HG03045 (cell line): ENCODE measurements at regions not wholly inside any gene's neighbourhood (a gene's known extent, or its start where the extent isn't known, plus 50 kb on each side); places are given as distances from the start of the nearest gene placed in this dataset.

Experiments used
- ATAC-seq: cut with Tn5 transposase; IDR thresholded peaks from one replicate; pipeline ENCODE4 v1.9.1; 2021; ENCODE audit warnings: mild to moderate bottlenecking, moderate library complexity; ENCODE audit not compliant: unreplicated experiment

DNA sequence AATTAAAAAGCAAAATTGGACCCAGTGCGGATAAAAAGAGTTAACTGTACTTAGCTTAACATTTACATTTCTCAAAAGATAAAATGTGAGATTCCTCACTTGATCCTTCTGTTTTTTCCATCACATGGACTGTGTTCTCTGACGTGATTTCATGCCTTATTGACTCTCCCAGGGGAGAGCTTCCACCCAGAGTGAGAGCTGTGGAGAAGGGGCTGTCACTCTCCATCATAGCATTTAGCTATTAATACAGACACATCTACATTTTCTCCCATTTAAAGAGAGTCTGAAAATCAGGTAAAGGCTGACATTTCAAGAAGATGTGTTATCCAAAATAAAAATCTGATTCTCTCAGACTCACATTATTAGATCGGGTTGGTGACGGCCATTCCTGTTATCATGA, 493.8 kb downstream of the FBXO15 start:
- ATAC-seq, result no peak

DNA sequence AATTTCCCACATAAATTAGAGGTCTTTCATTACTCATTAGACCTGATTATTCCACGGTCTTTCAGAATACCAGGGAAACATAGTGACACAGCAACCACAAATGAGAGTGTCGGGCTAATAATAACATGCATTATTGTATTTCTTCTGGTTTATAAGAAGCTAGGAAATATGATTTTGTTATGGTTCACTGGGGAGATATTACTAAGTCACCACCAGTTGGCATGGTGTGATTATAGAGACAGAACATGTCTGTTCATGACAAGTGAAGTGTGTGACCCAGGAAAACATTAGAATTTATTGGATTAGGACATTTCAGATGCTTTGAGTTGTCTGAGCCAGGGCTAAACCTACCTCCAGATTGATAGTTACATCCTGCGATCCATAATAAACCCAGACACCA, 494.4 kb downstream of the FBXO15 start:
- no peak for ATAC-seq

DNA sequence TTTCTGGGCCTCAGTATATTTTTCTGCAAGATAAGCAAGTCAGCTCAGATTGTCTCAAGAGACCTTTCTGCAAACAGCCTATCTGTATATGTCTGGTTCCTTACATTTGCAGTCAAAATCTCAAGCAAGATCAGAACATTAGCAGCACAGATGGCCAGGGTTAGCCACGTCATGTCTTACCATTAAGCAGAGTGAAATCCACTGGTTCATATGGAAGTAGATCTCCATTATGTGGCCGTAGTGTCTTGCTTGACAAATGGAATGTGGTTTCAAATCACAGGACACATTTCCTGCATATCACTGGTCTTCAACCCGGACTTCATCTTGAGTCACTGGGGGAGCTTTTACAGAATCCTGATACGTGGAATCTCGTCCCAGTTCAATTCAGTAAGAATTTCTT, 500.2 kb downstream of the FBXO15 start:
- no peak for ATAC-seq

DNA sequence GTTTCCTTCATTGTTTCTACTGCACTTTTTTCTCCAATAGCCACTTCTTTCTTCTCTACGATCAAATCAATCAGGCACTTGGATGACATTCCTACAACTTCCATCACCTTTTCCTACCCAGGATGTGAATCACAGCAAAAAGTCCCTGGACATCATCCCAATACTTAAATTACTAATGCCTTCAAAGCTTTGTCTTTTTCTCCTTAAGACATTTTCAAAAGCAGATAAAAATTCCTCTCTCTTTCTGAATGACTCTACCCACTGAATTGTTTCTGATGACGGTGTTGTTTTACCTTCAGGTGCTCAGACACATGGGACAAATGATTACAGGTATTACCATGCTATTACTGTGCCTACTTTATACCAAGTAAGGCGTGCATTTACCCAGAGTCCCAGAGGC, 500.9 kb downstream of the FBXO15 start:
- ATAC-seq, result no peak

DNA sequence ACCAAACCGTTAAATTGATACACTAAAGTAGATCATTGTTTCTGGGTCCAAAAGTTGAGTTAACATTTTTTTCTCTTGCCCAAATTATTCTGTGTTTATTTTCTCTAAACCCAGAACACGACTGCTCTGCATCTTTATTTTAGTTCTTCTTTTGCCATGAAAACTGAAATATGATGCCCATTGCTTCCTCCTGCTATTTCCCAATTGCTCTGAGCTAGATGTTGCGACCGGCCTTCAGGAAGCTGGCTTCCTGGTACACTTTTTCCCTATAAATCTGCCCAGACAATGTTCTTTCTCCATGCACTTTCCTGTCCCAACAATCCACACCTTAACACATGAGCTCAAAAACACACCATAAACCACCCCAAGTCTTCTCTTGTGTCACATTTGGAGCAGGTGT, 501.4 kb downstream of the FBXO15 start:
- ATAC-seq, result no peak

DNA sequence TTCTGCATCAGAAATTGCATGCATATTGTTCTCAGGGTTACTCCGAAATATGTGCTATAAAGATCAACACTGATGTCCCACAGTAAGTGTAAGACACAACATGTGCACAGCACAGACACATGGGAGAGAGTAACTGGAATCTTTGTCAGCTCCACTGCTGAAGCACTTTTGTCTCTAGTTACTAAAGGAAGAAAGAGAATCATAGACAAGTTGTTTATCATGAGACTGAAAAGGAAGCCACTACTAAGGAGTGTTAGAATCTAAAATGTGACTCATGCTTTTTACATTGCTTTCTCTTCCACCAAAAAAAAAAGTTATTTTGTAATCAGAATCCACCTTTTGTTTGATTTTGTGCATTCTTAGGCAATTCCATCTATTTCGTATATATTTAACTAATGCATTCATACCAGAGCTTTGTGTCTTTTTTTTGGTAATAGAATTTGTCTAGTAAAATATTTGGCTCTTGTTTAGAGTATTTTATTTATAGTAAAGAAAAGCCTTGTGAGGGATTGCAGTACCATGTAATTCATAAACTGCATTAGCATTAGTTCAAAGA, 502.4 kb downstream of the FBXO15 start:
- ATAC-seq, result no peak

DNA sequence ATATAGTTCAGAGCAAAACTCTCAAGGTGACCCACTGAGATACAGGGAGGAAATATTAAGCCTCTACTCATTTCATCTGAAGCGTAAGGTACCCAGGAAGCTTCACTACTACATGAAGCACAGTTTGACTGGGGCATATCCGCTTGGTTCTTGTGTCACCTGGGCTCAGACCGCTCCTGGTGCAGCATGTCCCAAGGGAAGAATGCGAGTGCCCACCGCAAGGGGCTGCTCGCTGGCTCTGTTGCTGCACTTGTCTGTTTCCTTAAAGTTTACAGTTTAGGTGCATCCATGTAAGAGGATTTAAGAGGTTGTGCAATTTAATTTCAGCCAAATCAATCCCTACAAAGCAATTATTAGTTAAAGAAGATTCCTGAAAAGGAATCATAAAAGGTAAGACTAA, 507.8 kb downstream of the FBXO15 start:
- ATAC-seq, result no peak

DNA sequence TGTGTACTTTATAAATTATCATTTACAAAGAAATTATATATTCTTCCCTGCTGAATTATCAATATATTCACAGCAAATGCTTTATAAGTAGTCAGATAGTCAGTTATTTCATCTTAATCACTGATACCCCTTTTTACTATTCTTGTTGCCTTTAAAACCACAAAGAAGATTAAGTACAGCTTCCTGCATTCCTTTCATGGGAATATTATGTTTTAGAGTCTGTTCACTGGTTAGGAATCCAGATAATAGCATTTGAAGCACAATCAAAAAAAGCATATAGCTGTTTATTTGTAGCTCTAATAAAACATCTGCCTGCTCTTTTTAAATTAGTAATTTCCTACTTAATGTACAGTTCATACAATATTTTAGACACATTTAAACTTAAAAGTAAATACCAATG, 508.9 kb downstream of the FBXO15 start:
- no peak for ATAC-seq

DNA sequence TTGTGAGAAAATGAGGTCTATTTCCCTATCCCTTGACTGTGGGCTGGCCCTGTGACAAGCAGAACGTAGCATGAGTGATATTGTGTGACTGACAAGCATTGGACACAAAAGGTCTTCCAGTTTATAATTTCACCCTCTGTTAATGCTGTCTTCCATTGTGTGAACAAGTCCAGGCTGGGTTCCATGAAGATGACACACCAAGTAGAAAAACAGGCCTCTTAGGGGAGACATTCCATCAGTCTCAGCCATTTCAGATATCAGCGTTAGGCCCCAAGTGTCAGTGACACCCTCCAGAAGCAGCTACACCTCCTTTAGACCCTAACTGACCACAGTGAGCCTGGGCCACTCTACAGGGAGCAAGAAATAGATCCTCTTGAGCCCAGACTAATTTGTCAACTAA, 511.3 kb downstream of the FBXO15 start:
- no peak for ATAC-seq

DNA sequence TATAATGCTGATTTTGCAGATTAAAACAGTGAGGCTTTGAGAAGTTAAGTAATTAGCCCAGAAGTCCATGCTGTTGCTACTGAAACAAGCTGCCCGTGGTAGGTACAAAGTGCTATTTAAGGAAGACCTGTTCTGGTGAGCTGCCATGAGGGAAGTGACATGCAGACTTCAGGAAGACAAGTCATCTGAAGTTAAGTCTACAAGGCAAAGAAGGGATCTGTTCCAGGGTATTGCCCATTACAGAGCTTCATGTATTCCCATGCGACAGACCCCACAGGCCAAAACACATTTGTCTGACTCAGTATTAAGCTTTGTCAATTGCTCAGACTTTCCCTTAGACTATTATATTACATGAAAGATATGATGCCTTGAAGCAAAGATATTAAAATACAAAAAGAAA, 520.8 kb downstream of the FBXO15 start:
- no peak for ATAC-seq

DNA sequence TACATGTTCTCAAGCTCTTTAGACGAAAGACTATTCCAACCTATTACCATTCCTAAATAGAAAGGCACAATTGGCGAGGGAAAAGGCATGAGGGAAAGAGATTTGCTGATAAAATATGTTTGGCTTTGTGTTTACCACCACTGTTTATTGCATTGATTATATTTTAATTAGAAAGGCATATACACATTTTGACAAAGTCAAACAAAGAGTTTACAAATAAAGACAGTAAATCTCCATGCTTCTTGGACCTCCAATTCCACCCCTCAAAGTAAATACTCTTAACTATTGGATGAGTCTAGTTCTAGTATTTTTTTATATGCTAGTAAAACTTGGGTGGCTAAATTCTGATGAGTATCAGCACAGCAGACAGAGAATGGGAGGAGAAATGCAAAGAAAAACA, 521.4 kb downstream of the FBXO15 start:
- ATAC-seq, result no peak

DNA sequence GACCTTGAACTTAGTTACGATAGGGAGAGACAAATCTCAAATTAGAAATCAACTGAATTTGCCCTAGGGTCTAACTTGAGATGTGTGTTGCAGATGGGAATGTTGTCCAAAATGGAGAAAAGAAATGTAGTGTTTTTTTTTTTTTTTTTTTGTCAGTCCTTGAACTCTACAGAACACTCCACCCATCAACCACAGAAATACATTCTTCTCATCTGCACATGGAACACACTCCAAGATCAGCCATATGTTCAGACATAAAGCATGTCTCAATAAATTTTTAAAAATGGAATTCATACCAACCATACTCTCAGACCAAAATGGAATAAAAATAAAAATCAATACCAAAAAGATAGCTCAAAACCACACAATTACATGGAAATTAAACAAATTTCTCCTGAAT, 526.5 kb downstream of the FBXO15 start:
- ATAC-seq, result no peak

DNA sequence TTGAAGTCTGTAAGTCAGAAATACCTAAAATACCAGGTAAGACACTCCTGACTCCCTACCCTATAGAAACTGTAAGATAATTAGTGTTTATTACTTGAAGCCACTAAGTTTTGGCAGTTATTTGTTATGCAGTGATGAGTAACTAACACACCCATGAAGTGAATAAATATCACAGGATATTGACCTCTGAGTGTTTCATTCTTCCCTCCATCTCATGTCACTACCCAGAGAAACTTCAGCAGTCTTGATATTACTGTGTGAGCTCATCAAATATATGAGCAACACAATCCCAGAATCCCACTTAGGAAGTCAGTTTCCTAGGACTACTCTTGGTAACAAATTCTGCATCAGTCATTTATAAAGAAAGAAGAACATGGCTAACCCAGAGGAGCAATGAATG, 529.7 kb downstream of the FBXO15 start:
- ATAC-seq, result no peak

DNA sequence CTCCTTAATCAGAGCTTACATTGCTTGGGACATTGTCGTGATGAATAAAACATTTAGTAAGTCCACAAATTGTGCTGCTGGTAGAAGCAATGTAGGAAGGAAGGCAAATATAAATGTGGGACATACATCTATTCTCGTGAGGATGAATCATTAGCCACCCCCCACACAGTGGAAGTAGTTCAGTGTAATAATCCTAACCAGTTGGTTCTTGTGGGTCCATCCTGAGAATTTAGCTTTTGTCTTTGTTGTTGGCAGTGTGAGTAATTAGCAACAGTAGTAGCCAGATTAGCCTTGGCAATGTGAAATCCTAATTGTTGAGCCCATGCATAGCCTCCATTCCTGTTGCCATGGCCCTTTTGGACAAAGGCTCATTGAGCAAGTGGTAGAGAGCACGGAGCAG, 532.1 kb downstream of the FBXO15 start:
- no peak for ATAC-seq

DNA sequence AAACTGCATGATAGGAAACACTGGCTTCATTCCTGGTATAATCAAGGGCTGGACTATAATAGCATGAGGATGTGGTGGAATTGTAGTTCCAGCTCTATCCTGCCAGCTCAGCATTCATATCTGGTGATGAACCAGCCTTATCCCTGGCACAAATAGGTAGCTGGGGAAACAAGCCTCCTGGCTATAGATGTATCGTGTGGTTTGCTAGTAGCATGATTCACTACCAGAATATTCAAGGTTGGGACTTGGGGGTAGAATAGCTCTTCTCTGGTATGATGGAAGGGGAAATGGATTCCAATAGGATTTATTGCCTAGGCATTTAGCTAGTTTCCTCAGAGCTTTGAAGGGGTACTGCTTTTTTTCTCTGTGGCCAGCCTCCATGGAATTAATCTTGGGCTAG, 532.8 kb downstream of the FBXO15 start:
- ATAC-seq, result no peak

DNA sequence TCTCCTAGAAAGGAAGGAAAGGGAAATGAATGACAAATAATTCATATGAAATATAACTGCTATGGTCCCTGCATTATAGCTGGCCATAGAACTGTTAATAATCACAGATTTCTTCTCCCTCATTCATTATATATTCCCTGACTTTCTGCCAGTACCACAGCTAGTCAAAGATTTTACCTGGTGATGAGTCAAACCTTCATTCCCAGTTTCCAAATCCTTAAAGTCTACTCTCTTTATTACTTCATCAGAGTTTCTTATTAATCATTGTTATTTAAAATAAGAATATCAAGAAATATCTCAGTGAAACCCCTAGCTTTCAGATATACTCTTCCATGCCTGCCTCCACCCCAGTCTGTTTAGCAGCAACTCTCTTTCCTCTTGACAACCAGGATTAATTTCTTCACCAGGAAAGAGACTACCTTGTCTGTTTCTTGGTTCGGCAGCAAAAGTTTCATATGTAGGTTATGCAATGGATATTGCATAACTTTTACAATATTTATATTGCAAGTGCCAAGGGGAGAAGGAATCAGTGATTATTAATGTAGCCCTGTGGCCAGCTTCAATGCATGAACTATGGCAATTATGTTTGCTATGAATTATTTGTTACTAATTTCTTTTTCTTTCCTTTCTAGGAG, 533.8 kb downstream of the FBXO15 start:
- ATAC-seq, result no peak

DNA sequence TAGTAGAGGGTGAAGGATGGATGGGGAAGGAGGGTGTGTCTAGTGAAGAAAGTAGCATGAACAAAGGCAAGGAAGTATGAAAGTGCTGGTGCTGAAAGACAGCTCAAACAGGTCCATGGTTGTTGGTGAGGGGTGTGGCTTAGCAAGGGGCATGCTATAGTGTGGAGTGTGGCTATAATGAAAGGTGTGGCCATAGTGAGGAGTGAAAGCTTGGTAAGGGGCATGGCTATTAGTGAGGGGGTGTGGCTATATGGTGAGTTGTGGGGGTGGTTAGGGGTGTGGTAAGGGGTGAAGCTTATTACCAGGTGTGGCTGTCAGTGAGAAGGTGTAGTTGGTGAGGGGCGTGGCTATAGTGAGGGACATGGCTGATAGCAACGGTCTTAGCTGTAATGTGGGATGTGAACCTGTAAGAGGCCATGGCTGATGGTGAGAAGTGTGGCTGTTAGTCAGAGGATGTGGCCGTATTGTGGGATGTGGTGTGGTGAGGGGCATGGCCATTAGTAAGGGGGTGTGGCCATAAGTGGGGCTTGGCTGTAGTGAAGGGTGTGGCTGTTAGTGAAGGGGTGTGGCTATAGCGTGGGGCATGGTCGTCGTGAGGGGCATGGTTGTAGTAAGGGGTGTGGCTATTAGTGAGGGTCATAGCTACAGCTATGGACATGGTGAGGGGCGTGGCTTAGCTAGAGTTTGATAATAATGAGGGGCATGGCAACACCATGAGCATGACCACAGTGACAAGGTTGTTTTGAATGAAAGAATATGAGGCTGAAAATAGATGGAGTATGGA, 549.6 kb downstream of the FBXO15 start:
- no peak for ATAC-seq

DNA sequence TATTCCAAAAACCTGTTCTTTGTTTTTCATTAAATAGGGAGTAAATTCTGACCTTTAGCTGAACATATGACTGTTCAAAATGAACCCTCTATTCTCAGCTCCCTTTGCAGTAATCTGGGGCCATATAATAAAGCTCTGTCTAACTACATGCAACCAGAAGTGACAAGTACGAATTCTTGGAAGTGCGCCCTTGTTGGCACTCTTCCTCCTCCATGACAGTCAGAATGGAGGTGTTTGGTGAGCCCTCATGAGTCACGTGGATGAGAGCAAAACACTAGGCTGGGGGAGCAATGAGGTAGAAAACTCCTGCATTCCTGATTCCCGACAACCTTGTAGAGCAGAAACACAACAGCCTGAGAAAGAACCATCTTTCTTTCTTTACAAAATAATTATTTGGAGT, 552.9 kb downstream of the FBXO15 start:
- no peak for ATAC-seq

DNA sequence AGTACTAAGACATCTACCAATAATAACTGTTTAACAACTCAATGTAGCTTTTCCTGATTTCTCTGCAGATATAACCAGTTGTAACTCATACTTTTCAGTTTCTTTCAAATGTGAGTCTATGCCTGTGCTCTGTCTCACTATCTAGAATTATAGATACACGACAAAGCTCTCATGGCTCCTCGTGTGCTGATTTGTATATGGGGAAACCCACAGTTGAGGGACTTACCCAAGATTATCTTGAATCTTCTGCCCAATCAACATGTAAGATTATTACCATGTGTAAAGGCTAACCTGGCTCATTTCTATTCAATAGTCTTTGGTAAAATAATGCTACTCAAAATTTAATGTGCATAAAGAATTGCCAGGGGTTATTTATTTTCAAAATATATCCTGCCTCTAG, 554.4 kb downstream of the FBXO15 start:
- ATAC-seq, result no peak

DNA sequence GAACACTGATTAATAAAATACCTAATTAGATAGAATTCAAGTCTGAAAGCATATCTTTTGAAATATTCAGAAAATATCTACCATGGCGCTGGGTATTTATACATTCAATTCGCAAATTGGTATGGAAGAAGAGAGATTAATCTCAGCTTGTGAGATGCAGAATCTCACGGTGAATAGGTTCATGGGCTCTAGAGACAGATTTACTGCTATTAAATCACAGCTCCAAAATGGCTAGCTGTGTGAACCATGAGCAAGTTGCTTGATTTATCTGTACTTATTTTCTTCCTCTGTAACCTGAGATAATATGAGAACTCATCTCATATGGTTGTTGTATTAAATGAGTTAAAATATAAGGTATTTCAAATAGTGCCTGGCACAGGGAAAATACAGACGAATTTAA, 556.7 kb downstream of the FBXO15 start:
- ATAC-seq, result no peak

DNA sequence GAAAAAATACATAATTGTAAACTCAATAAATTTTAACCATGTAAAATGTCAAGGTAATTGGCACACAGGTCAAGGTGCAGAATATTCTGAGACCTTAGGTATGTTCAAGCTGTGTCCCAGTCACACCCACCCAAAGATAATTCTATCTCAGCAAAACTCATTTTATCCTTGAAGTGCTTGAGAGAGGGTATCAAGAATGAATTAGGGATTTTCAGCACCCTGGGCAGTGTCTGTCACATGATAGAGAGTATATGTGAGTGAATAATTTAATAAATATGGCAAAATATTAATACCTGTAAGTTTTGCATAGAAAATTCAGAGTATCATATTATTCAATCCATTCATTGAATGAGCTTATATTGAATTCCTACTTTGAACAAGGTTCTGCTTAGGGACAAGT, 567.9 kb downstream of the FBXO15 start:
- ATAC-seq, result no peak

DNA sequence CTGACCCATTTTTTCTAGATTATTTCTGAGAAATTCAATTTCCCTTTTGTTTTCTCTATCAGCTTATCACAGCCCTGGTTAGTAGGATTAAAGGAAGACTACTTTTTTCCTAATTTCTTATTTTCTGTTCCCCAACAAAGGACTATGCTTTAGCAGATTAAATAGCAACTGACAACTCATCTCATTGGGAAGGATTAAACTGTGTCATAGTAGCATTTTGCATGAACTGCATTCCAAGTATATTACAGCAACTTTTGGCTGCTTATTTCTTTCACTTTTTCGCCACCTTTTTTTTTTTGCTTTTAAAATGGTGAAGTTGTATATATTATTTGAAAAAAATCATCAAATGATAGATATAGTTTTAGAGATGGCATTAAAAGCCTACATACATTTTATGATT, 570.3 kb downstream of the FBXO15 start:
- ATAC-seq, result no peak
